WTC11 (cell line): ENCODE measurements at regions not wholly inside any gene's neighbourhood (a gene's known extent, or its start where the extent isn't known, plus 50 kb on each side); places are given as distances from the start of the nearest gene placed in this dataset.
A peak's percentile ranks its signal among the peaks of the same experiment; 100 is the strongest.

ENCODE experiments used
- ATAC-seq: fragments of 200-7000 bp; cut with Tn5 transposase; 2 replicates; pipeline ENCODE4 v1.10.0; 2021; ENCODE audit warnings: mild to moderate bottlenecking, moderate library complexity
- CTCF ChIA-PET: fragments of 300-600 bp; sonication (Branson Sonifier 250); formaldehyde crosslinking; loops from one replicate; lab custom pipeline; 2021; ENCODE audit warnings: antibody characterized with exemption; lab: Charles Lee
- POLR2A ChIA-PET: fragments of 350-600 bp; sonication (Branson Sonifier 250); formaldehyde crosslinking; loops from one replicate; lab custom pipeline; 2021; ENCODE audit warnings: antibody characterized with exemption; lab: Charles Lee
- DNase-seq: peaks from one replicate; pipeline ENCODE4 v3.0.0; 2021; ENCODE audit warnings: low spot score
- H3K27ac Mint-ChIP-seq: 2 replicates; pipeline ENCODE4 v1.8.0; 2021; ENCODE audit warnings: mixed read lengths
- H3K27me3 Mint-ChIP-seq: 2 replicates; pipeline ENCODE4 v1.8.0; 2021; ENCODE audit warnings: low read depth, mild to moderate bottlenecking, moderate library complexity, mixed read lengths
- H3K36me3 Mint-ChIP-seq: 2 replicates; pipeline ENCODE4 v1.8.0; 2021; ENCODE audit warnings: mixed read lengths
- H3K4me1 Mint-ChIP-seq: 2 replicates; pipeline ENCODE4 v1.8.0; 2022; ENCODE audit warnings: mixed read lengths
- H3K4me3 Mint-ChIP-seq: 2 replicates; pipeline ENCODE4 v1.8.0; 2021; ENCODE audit warnings: mild to moderate bottlenecking, moderate library complexity, mixed read lengths
- H3K9me3 Mint-ChIP-seq: 2 replicates; pipeline ENCODE4 v1.8.0; 2021; ENCODE audit warnings: mixed read lengths
- ARID4B ChIP-seq: sonication (generic); formaldehyde crosslinking; IDR thresholded peaks from 2 replicates; pipeline ENCODE4 v1.8.0; 2023; ENCODE audit warnings: missing genetic modification reagents, mild to moderate bottlenecking, borderline replicate concordance
- CREB1 ChIP-seq: sonication (generic); formaldehyde crosslinking; IDR thresholded peaks from 2 replicates; pipeline ENCODE4 v1.8.0; 2023; ENCODE audit warnings: mild to moderate bottlenecking, missing genetic modification reagents
- ESRRA ChIP-seq: sonication (generic); formaldehyde crosslinking; IDR thresholded peaks from 2 replicates; pipeline ENCODE4 v1.8.1; 2022; ENCODE audit warnings: mild to moderate bottlenecking, missing genetic modification reagents, borderline replicate concordance
- ETV6 ChIP-seq: sonication (generic); formaldehyde crosslinking; IDR thresholded peaks from 2 replicates; pipeline ENCODE4 v1.8.1; 2022; ENCODE audit warnings: mild to moderate bottlenecking, missing genetic modification reagents
- FOXK1 ChIP-seq: sonication (generic); formaldehyde crosslinking; IDR thresholded peaks from 2 replicates; pipeline ENCODE4 v1.8.0; 2022; ENCODE audit warnings: mild to moderate bottlenecking, moderate library complexity, missing genetic modification reagents
- FOXP4 ChIP-seq: sonication (generic); formaldehyde crosslinking; IDR thresholded peaks from 2 replicates; pipeline ENCODE4 v1.8.0; 2022; ENCODE audit warnings: mild to moderate bottlenecking, missing genetic modification reagents
- IRF1 ChIP-seq: sonication (generic); formaldehyde crosslinking; IDR thresholded peaks from 2 replicates; pipeline ENCODE4 v1.8.0; 2023; ENCODE audit warnings: missing genetic modification reagents
- JUN ChIP-seq: sonication (generic); formaldehyde crosslinking; IDR thresholded peaks from 2 replicates; pipeline ENCODE4 v1.8.0; 2023; ENCODE audit warnings: mild to moderate bottlenecking, missing genetic modification reagents
- KAT7 ChIP-seq: sonication (generic); formaldehyde crosslinking; IDR thresholded peaks from 2 replicates; pipeline ENCODE4 v1.8.1; 2023; ENCODE audit warnings: missing genetic modification reagents, mild to moderate bottlenecking, borderline replicate concordance
- MXD4 ChIP-seq: fragments of 250-450 bp; sonication (Bioruptor Pico); IDR thresholded peaks from 2 replicates; pipeline ENCODE4 v1.8.0; 2021; ENCODE audit warnings: mild to moderate bottlenecking, moderate library complexity, borderline replicate concordance
- NFATC4 ChIP-seq: fragments of 250-450 bp; sonication (Bioruptor Pico); IDR thresholded peaks from 2 replicates; pipeline ENCODE4 v1.9.0; 2021; ENCODE audit warnings: mild to moderate bottlenecking
- NFE2L1 ChIP-seq: sonication (generic); formaldehyde crosslinking; IDR thresholded peaks from 2 replicates; pipeline ENCODE4 v1.8.1; 2023; ENCODE audit warnings: missing genetic modification reagents
- NR1H2 ChIP-seq: sonication (generic); formaldehyde crosslinking; IDR thresholded peaks from 2 replicates; pipeline ENCODE4 v1.9.0; 2021; ENCODE audit warnings: mild to moderate bottlenecking, moderate library complexity, missing genetic modification reagents
- NR2C2 ChIP-seq: sonication (generic); formaldehyde crosslinking; IDR thresholded peaks from 2 replicates; pipeline ENCODE4 v1.8.0; 2022; ENCODE audit warnings: mild to moderate bottlenecking, missing genetic modification reagents
- TEAD1 ChIP-seq: sonication (generic); formaldehyde crosslinking; IDR thresholded peaks from 2 replicates; pipeline ENCODE4 v1.8.0; 2022; ENCODE audit warnings: mild to moderate bottlenecking, missing genetic modification reagents
- TEAD4 ChIP-seq: sonication (generic); formaldehyde crosslinking; IDR thresholded peaks from 2 replicates; pipeline ENCODE4 v1.8.0; 2022; ENCODE audit warnings: mild to moderate bottlenecking, missing genetic modification reagents
- TP53 ChIP-seq: sonication (generic); formaldehyde crosslinking; IDR thresholded peaks from 2 replicates; pipeline ENCODE4 v1.8.1; 2023; ENCODE audit warnings: mild to moderate bottlenecking, missing genetic modification reagents
- ZBTB21 ChIP-seq: sonication (generic); formaldehyde crosslinking; IDR thresholded peaks from 2 replicates; pipeline ENCODE4 v1.8.1; 2023; ENCODE audit warnings: mild to moderate bottlenecking, missing genetic modification reagents, borderline replicate concordance
- ZNF138 ChIP-seq: sonication (generic); formaldehyde crosslinking; conservative IDR thresholded peaks from 2 replicates; pipeline ENCODE4 v1.8.1; 2022; ENCODE audit warnings: mild to moderate bottlenecking, moderate library complexity, missing genetic modification reagents
- ZNF219 ChIP-seq: sonication (generic); formaldehyde crosslinking; IDR thresholded peaks from 2 replicates; pipeline ENCODE4 v1.8.0; 2023; ENCODE audit warnings: missing genetic modification reagents, mild to moderate bottlenecking, borderline replicate concordance
- TF ChIP-seq, protein P1 (sequence below): sonication (generic); formaldehyde crosslinking; IDR thresholded peaks from 2 replicates; pipeline ENCODE4 v1.8.0; 2022; ENCODE audit warnings: mild to moderate bottlenecking, missing genetic modification reagents

DNA sequence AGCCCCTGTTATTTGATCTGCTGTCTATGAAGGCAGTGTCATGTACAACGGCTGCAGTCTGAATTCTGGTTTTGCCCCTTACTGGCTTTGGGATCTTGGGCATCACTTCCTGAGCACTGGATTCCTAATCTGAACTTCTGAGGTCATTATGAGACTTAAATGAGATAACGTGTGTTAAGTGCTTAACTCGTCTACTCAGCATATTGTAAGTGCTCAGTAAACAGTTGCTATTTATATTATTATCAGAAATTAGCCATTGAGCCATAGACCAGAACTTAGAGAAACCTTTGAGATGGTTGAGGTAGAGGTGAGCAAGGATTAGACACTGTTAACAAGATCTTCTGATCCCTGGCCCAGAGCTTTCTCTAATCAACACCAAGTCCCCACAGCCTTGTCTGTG, 284.1 kb upstream of the ONECUT1 start:
- ChIA-PET POLR2A (no interaction called here), CTCF (no interaction called here)
- no peak for ATAC-seq
- H3K4me1 Mint-ChIP-seq: peaks cover 9% of the 10 kb centered on the region; the same call in 1 of the 2 replicates
- DNase-seq: no peak
- no peaks in the 10 kb centered on the region for H3K9me3 Mint-ChIP-seq
- no peak overlapping the region for H3K27ac Mint-ChIP-seq
- H3K27me3 Mint-ChIP-seq: no peaks in the 10 kb centered on the region; the same call in 1 of the 2 replicates
- TF ChIP-seq NFATC4 (CRISPR knock-in tag): no peak
- H3K36me3 Mint-ChIP-seq: no peaks in the 10 kb centered on the region
- H3K4me3 Mint-ChIP-seq: no peak overlapping the region

GRCh38 chr15:53072077-53072476, 281.9 kb upstream of the ONECUT1 start:
- ATAC-seq (peak; percentile 99), DNase-seq (peak; percentile 86)
- POLR2A ChIA-PET: no interaction called here
- Mint-ChIP-seq H3K4me3 (no peak overlapping the region), H3K27ac (no peak overlapping the region), H3K4me1 (peaks cover 9% of the 10 kb centered on the region; the same call in 1 of the 2 replicates), H3K27me3 (no peaks in the 10 kb centered on the region; the same call in 1 of the 2 replicates), H3K36me3 (no peaks in the 10 kb centered on the region), H3K9me3 (no peaks in the 10 kb centered on the region)
- CTCF ChIA-PET: interaction anchor here (1.0 kb wide), 2 partner anchors 125 to 289 kb away, joined by 4 read pairs; no protein-coding TSS in a partner anchor
- TF ChIP-seq IRF1 (CRISPR knock-in tag) (0 out of 2 replicates have a peak, but pooled peaks have one; percentile 45), ZNF219 (CRISPR knock-in tag) (peak; percentile 45; the same call in 1 of the 2 replicates), ARID4B (0 out of 2 replicates have a peak, but pooled peaks have one; percentile 54), ZBTB21 (CRISPR knock-in tag) (peak; percentile 65; the same call in 1 of the 2 replicates), MXD4 (no peak), CREB1 (0 out of 2 replicates have a peak, but pooled peaks have one; percentile 46), KAT7 (CRISPR knock-in tag) (no peak), TEAD1 (CRISPR knock-in tag) (peak; percentile 52; the same call in 1 of the 2 replicates), FOXK1 (CRISPR knock-in tag) (peak; percentile 35; the same call in 1 of the 2 replicates), ESRRA (CRISPR knock-in tag) (no peak), NR2C2 (no peak), NFE2L1 (CRISPR knock-in tag) (peak; percentile 63; the same call in 1 of the 2 replicates), TEAD4 (CRISPR knock-in tag) (peak; percentile 74; the same call in 1 of the 2 replicates), ZNF138 (CRISPR knock-in tag) (no peak), ETV6 (CRISPR knock-in tag) (0 out of 2 replicates have a peak, but pooled peaks have one; percentile 26), NR1H2 (no peak), FOXP4 (CRISPR knock-in tag) (peak; percentile 75; the same call in 1 of the 2 replicates), JUN (CRISPR knock-in tag) (peak; percentile 79; the same call in 1 of the 2 replicates), TP53 (0 out of 2 replicates have a peak, but pooled peaks have one; percentile 38)
- TF ChIP-seq, protein P1, sequence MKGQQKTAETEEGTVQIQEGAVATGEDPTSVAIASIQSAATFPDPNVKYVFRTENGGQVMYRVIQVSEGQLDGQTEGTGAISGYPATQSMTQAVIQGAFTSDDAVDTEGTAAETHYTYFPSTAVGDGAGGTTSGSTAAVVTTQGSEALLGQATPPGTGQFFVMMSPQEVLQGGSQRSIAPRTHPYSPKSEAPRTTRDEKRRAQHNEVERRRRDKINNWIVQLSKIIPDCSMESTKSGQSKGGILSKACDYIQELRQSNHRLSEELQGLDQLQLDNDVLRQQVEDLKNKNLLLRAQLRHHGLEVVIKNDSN (CRISPR knock-in tag): peak; percentile 63; the same call in 1 of the 2 replicates
